ENCODE measurements at regions not wholly inside any gene's neighbourhood (a gene's known extent, or its start where the extent isn't known, plus 50 kb on each side); places are given as distances from the start of the nearest gene placed in this dataset.

GRCh38 chr14:57085801-57086200, 182.9 kb downstream of the EXOC5 start:
- TF ChIP-seq POLR2AphosphoS5 (IDR thresholded peaks at IDR 0.05; ENCODE audit: low read depth, low read length): no peak
- TF ChIP-seq CTCF (IDR thresholded peaks at IDR 0.05): no peak
- no peak for TF ChIP-seq REST (IDR thresholded peaks at IDR 0.05; ENCODE audit: insufficient read depth in 1 of 2, low read depth in 2 of 2, low read length in 1 of 2)
